DMS53 treated with DMSO at 0.1 percent for 48 hours (cell line): ENCODE measurements at regions not wholly inside any gene's neighbourhood (a gene's known extent, or its start where the extent isn't known, plus 50 kb on each side); places are given as distances from the start of the nearest gene placed in this dataset.
"Not testable (repeated sequence)": the region's sequence is repeated elsewhere in the genome, so short reads cannot be mapped to it uniquely, and the experiment has no call there.

Experiments
- DNase-seq: peaks from one replicate; lab custom pipeline; 2025; ENCODE audit not compliant: unreplicated experiment; lab: John Stamatoyannopoulos, UW

GRCh38 chr14:28630100-28630499 lies 136.5 kb upstream of the FOXG1 start:
- no peak for DNase-seq

- peak; percentile 15 for DNase-seq
Observed at GRCh38 chr14:28635387-28635786, 131.2 kb upstream of the FOXG1 start.

- DNase-seq, result not testable (repeated sequence)
Observed at GRCh38 chr14:28635816-28636215, 130.8 kb upstream of the FOXG1 start.

GRCh38 chr14:28641189-28641588 lies 125.4 kb upstream of the FOXG1 start:
- not testable (repeated sequence) for DNase-seq

- no peak for DNase-seq
Observed at GRCh38 chr14:28651148-28651547, 115.4 kb upstream of the FOXG1 start.

GRCh38 chr14:28652782-28653181 lies 113.8 kb upstream of the FOXG1 start:
- peak; percentile 68 for DNase-seq

GRCh38 chr14:28653521-28653920 lies 113.1 kb upstream of the FOXG1 start:
- DNase-seq, result peak; percentile 72

GRCh38 chr14:28656704-28657255 lies 109.8 kb upstream of the FOXG1 start:
- DNase-seq, result no peak

GRCh38 chr14:28661171-28661772 lies 105.3 kb upstream of the FOXG1 start:
- peak; percentile 22 for DNase-seq

- no peak for DNase-seq
Observed at GRCh38 chr14:28666961-28667360, 99.6 kb upstream of the FOXG1 start.

GRCh38 chr14:28671425-28671824 lies 95.2 kb upstream of the FOXG1 start:
- no peak for DNase-seq

GRCh38 chr14:28673056-28673455 lies 93.5 kb upstream of the FOXG1 start:
- no peak for DNase-seq

- DNase-seq, result peak; percentile 23
Observed at GRCh38 chr14:28676479-28676878, 90.1 kb upstream of the FOXG1 start.

GRCh38 chr14:28677381-28677780 lies 89.2 kb upstream of the FOXG1 start:
- DNase-seq, result no peak

- peak; percentile 29 for DNase-seq
Observed at GRCh38 chr14:28678887-28679286, 87.7 kb upstream of the FOXG1 start.

- no peak for DNase-seq
Observed at GRCh38 chr14:28681681-28682080, 84.9 kb upstream of the FOXG1 start.

- no peak for DNase-seq
Observed at GRCh38 chr14:28690029-28690692, 76.4 kb upstream of the FOXG1 start.

GRCh38 chr14:28695109-28695508 lies 71.5 kb upstream of the FOXG1 start:
- DNase-seq, result no peak

- DNase-seq, result no peak
Observed at GRCh38 chr14:28701733-28702132, 64.9 kb upstream of the FOXG1 start.

- no peak for DNase-seq
Observed at GRCh38 chr14:28703482-28703881, 63.1 kb upstream of the FOXG1 start.

GRCh38 chr14:28704153-28704552 lies 62.4 kb upstream of the FOXG1 start:
- DNase-seq, result no peak

- DNase-seq, result no peak
Observed at GRCh38 chr14:28707814-28708213, 58.8 kb upstream of the FOXG1 start.
